ENCODE measurements at regions not wholly inside any gene's neighbourhood (a gene's known extent, or its start where the extent isn't known, plus 50 kb on each side); places are given as distances from the start of the nearest gene placed in this dataset.
A peak's percentile ranks its signal among the peaks of the same experiment; 100 is the strongest.

DNA sequence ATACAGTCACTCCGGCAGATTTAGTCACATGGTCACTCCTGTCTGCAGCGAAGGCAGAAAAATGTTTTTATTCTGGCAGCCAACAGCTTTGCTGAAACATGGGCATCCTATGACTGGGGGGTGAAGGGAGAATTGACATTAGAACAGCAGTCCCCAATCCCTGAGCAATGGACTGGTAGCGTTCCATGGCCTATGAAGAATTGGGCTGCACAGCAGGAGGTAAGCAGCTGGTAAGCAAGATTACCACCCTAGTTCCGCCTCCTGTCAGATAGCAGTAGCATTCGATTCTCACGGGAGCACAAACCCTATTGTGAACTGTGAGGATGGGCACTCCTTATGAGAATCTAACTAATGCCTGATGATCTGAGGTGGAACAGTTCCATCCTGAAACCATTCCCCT, 93.1 kb upstream of the FTMT start (continued):
- TF ChIP-seq, protein P1, sequence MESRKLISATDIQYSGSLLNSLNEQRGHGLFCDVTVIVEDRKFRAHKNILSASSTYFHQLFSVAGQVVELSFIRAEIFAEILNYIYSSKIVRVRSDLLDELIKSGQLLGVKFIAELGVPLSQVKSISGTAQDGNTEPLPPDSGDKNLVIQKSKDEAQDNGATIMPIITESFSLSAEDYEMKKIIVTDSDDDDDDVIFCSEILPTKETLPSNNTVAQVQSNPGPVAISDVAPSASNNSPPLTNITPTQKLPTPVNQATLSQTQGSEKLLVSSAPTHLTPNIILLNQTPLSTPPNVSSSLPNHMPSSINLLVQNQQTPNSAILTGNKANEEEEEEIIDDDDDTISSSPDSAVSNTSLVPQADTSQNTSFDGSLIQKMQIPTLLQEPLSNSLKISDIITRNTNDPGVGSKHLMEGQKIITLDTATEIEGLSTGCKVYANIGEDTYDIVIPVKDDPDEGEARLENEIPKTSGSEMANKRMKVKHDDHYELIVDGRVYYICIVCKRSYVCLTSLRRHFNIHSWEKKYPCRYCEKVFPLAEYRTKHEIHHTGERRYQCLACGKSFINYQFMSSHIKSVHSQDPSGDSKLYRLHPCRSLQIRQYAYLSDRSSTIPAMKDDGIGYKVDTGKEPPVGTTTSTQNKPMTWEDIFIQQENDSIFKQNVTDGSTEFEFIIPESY (CRISPR knock-in tag; IDR thresholded peaks at IDR 0.05) = no peak
- no peak for TF ChIP-seq GTF2A2 (tag; IDR thresholded peaks at IDR 0.05)
- TF ChIP-seq EWSR1 (IDR thresholded peaks at IDR 0.05; ENCODE audit: borderline replicate concordance, low read depth, partially characterized antibody) = no peak
- no peak for TF ChIP-seq BRD4 (IDR thresholded peaks at IDR 0.05)
- TF ChIP-seq PPARD (CRISPR knock-in tag; IDR thresholded peaks at IDR 0.05) = no peak
- no peak for TF ChIP-seq RBM22 (IDR thresholded peaks at IDR 0.05; ENCODE audit: low read depth, low read length, poor library complexity, severe bottlenecking)
- no peak for TF ChIP-seq ZNF696 (CRISPR knock-in tag; conservative IDR thresholded peaks at IDR 0.05)
- TF ChIP-seq, protein P2, sequence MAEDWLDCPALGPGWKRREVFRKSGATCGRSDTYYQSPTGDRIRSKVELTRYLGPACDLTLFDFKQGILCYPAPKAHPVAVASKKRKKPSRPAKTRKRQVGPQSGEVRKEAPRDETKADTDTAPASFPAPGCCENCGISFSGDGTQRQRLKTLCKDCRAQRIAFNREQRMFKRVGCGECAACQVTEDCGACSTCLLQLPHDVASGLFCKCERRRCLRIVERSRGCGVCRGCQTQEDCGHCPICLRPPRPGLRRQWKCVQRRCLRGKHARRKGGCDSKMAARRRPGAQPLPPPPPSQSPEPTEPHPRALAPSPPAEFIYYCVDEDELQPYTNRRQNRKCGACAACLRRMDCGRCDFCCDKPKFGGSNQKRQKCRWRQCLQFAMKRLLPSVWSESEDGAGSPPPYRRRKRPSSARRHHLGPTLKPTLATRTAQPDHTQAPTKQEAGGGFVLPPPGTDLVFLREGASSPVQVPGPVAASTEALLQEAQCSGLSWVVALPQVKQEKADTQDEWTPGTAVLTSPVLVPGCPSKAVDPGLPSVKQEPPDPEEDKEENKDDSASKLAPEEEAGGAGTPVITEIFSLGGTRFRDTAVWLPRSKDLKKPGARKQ (CRISPR knock-in tag; IDR thresholded peaks at IDR 0.05) = no peak
- TF ChIP-seq, protein P3, sequence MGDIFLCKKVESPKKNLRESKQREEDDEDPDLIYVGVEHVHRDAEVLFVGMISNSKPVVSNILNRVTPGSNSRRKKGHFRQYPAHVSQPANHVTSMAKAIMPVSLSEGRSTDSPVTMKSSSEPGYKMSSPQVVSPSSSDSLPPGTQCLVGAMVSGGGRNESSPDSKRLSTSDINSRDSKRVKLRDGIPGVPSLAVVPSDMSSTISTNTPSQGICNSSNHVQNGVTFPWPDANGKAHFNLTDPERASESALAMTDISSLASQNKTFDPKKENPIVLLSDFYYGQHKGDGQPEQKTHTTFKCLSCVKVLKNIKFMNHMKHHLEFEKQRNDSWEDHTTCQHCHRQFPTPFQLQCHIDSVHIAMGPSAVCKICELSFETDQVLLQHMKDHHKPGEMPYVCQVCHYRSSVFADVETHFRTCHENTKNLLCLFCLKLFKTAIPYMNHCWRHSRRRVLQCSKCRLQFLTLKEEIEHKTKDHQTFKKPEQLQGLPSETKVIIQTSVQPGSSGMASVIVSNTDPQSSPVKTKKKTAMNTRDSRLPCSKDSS (IDR thresholded peaks at IDR 0.05; ENCODE audit: low read depth, partially characterized antibody) = no peak
- no peak for TF ChIP-seq ZNF699 (CRISPR knock-in tag; IDR thresholded peaks at IDR 0.05; ENCODE audit: insufficient replicate concordance)
- no peak for TF ChIP-seq ZNF57 (CRISPR knock-in tag; IDR thresholded peaks at IDR 0.05)
- no peak for TF ChIP-seq ZNF175 (CRISPR knock-in tag; IDR thresholded peaks at IDR 0.05; ENCODE audit: low read depth)
- no peak for TF ChIP-seq E2F3 (CRISPR knock-in tag; IDR thresholded peaks at IDR 0.05)
- TF ChIP-seq SRSF3 (IDR thresholded peaks at IDR 0.05; ENCODE audit: insufficient read depth, low read length) = no peak
- TF ChIP-seq, protein P4, sequence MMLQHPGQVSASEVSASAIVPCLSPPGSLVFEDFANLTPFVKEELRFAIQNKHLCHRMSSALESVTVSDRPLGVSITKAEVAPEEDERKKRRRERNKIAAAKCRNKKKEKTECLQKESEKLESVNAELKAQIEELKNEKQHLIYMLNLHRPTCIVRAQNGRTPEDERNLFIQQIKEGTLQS (IDR thresholded peaks at IDR 0.05) = no peak
- TF ChIP-seq, protein P4 (CRISPR knock-in tag; conservative IDR thresholded peaks at IDR 0.05) = no peak
- no peak for TF ChIP-seq ZC3H11A (IDR thresholded peaks at IDR 0.05; ENCODE audit: low read depth, low read length)
- no peak for TF ChIP-seq JUND (IDR thresholded peaks at IDR 0.05; ENCODE audit: borderline replicate concordance, low read depth, low read length)
- no peak for TF ChIP-seq JUND (tag; IDR thresholded peaks at IDR 0.05; ENCODE audit: borderline replicate concordance, low read depth, low read length)
- peak; percentile 66 for TF ChIP-seq ARID1B (IDR thresholded peaks at IDR 0.05)
- TF ChIP-seq ETV1 (tag; conservative IDR thresholded peaks at IDR 0.05; ENCODE audit: low read depth) = peak; percentile 61
- TF ChIP-seq NR3C1 (CRISPR knock-in tag; IDR thresholded peaks at IDR 0.05) = no peak
- TF ChIP-seq NFE2 (IDR thresholded peaks at IDR 0.05; ENCODE audit: low read depth) = no peak
- TF ChIP-seq, protein P5, sequence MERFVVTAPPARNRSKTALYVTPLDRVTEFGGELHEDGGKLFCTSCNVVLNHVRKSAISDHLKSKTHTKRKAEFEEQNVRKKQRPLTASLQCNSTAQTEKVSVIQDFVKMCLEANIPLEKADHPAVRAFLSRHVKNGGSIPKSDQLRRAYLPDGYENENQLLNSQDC (CRISPR knock-in tag; IDR thresholded peaks at IDR 0.05) = no peak

Measured in K562 (cell line).